GM12878 (cell line): ENCODE measurements at regions not wholly inside any gene's neighbourhood (a gene's known extent, or its start where the extent isn't known, plus 50 kb on each side); places are given as distances from the start of the nearest gene placed in this dataset.

Source experiments
- ATAC-seq: fragments of 200-7000 bp; cut with Tn5 transposase; 3 replicates; pipeline ENCODE4 v1.9.1; 2020; ENCODE audit warnings: mild to moderate bottlenecking, moderate library complexity
- BruUV-seq: library from RNA; stranded (reverse); fragments of 400-500 nt; replicated peaks from 2 replicates; lab custom pipeline; 2021; lab: Mats Ljungman, UMichigan
- CTCF ChIA-PET: fragments of 300-600 bp; sonication (Branson Sonifier 250); formaldehyde crosslinking; extraction: SDS; loops from one replicate; lab custom pipeline; 2021; ENCODE audit warnings: inconsistent platforms; lab: Yijun Ruan, JAX
- POLR2A ChIA-PET: fragments of 350-600 bp; formaldehyde crosslinking; extraction: SDS; loops from one replicate; lab custom pipeline; 2021; ENCODE audit warnings: inconsistent platforms; lab: Charles Lee
- RAD21 ChIA-PET: fragments of 300-600 bp; sonication (Branson Sonifier 250); formaldehyde crosslinking; loops from one replicate; lab custom pipeline; 2023; ENCODE audit warnings: antibody characterized with exemption; ENCODE audit not compliant: unreplicated experiment; lab: Charles Lee
- SMC1A ChIA-PET: fragments of 300-600 bp; sonication (Branson Sonifier 250); formaldehyde crosslinking; loops from one replicate; lab custom pipeline; 2023; ENCODE audit not compliant: unreplicated experiment, uncharacterized antibody; lab: Charles Lee
- DNase-seq: peaks from one replicate; pipeline ENCODE4 v3.0.0-alpha.2; 2011; ENCODE audit warnings: low read depth, low spot score
- FAIRE-seq: peaks from 3 replicates; lab custom pipeline; 2011; peaks lifted over from hg19 to GRCh38; lab: Jason Lieb, UNC
- H2AFZ ChIP-seq: 2 replicates; pipeline ENCODE4 v1.6.0; 2011; ENCODE audit warnings: low read depth, low read length, control low read depth; ENCODE audit not compliant: control insufficient read depth
- H3K27ac ChIP-seq: 2 replicates; pipeline ENCODE4 v1.5.1; 2011; ENCODE audit warnings: control low read depth; ENCODE audit not compliant: control insufficient read depth, insufficient read depth
- H3K27me3 ChIP-seq, 2 experiments: replicated peaks in 1 of 2; 2 replicates each; pipeline versions ENCODE4 v1.6.0 to v1.6.1; 2011; ENCODE audit warnings: low read length in 1 of 2; ENCODE audit not compliant: control insufficient read depth in 2 of 2, insufficient read depth in 2 of 2
- H3K36me3 ChIP-seq, 2 experiments: 2 replicates each; pipeline ENCODE4 v1.5.1; 2011; ENCODE audit warnings: low read length in 1 of 2; ENCODE audit not compliant: control insufficient read depth in 2 of 2, insufficient read depth in 2 of 2
- H3K4me1 ChIP-seq: 2 replicates; pipeline ENCODE4 v1.6.1; 2011; ENCODE audit warnings: mild to moderate bottlenecking, low read length, moderate library complexity, mixed read lengths; ENCODE audit not compliant: control insufficient read depth, insufficient read depth
- H3K4me2 ChIP-seq: 2 replicates; pipeline ENCODE4 v1.6.0; 2011; ENCODE audit warnings: control low read depth; ENCODE audit not compliant: control insufficient read depth, insufficient read depth
- H3K4me3 ChIP-seq: fragments of 200-600 bp; sonication (generic); 2 replicates; pipeline ENCODE4 v1.5.1; 2016
- H3K79me2 ChIP-seq: 2 replicates; pipeline ENCODE4 v1.6.0; 2011; ENCODE audit warnings: low read length; ENCODE audit not compliant: control insufficient read depth, insufficient read depth
- H3K9ac ChIP-seq: 2 replicates; pipeline ENCODE4 v1.8.0; 2011; ENCODE audit warnings: low read length, control low read depth, mixed read lengths; ENCODE audit not compliant: control insufficient read depth, insufficient read depth
- H3K9me3 ChIP-seq: replicated peaks from 3 replicates; pipeline ENCODE4 v1.5.1; 2011; ENCODE audit warnings: mild to moderate bottlenecking, low read length; ENCODE audit not compliant: control insufficient read depth, insufficient read depth
- H4K20me1 ChIP-seq: 2 replicates; pipeline ENCODE4 v1.6.0; 2011; ENCODE audit not compliant: control insufficient read depth, insufficient read depth
- BACH1 ChIP-seq: fragments of 450-650 bp; IDR thresholded peaks from 2 replicates; pipeline ENCODE4 v1.6.1; 2017; ENCODE audit warnings: mild to moderate bottlenecking, borderline replicate concordance
- MYC ChIP-seq: IDR thresholded peaks from 2 replicates; pipeline ENCODE4 v1.6.1; 2011; ENCODE audit warnings: mild to moderate bottlenecking, low read length, moderate library complexity, inconsistent platforms; ENCODE audit not compliant: insufficient read depth, insufficient replicate concordance, insufficient read length, severe bottlenecking
- RB1 ChIP-seq: fragments of 450-650 bp; formaldehyde crosslinking; IDR thresholded peaks from 2 replicates; pipeline ENCODE4 v1.6.1; 2017; ENCODE audit warnings: mild to moderate bottlenecking, borderline replicate concordance
- SMC3 ChIP-seq: IDR thresholded peaks from 2 replicates; pipeline ENCODE4 v1.6.1; 2011; ENCODE audit warnings: low read length, improper control_type of control experiment, borderline replicate concordance
- TCF7 ChIP-seq: IDR thresholded peaks from 2 replicates; pipeline ENCODE4 v1.6.1; 2014; ENCODE audit warnings: antibody characterized with exemption, borderline replicate concordance
- WGBS: methylation state at CpG from one replicate; pipeline ENCODE4 v1.1.6; 2016; ENCODE audit warnings: low lambda C conversion rate; ENCODE audit not compliant: insufficient replicate concordance, insufficient coverage; ENCODE audit errors: missing lambda C conversion rate; 5-methylcytosine and 5-hydroxymethylcytosine counted together
- in situ Hi-C: fragments of 300-500 bp; cut with MboI; formaldehyde crosslinking; loops from 9 replicates; pipeline ENCODE4 v1.14.3; 2018; ENCODE audit warnings: mixed read lengths
- intact Hi-C: fragments of 100-400 bp; cut with micrococcal nuclease; formaldehyde crosslinking; loops from one replicate; pipeline ENCODE4 v1.14.2; 2022; ENCODE audit not compliant: unreplicated experiment
- TF ChIP-seq, protein P1 (sequence below): IDR thresholded peaks from 2 replicates; pipeline ENCODE4 v1.6.1; 2012; ENCODE audit warnings: low read depth, low read length, improper control_type of control experiment
- TF ChIP-seq, protein P2 (sequence below): fragments of 150-350 bp; IDR thresholded peaks from 2 replicates; pipeline ENCODE4 v1.6.1; 2014; ENCODE audit warnings: mild to moderate bottlenecking, low read depth, low read length

- H4K20me1 ChIP-seq = no peaks in the 10 kb centered on the region
- ChIA-PET RAD21 (no interaction called here), CTCF (no interaction called here), POLR2A (no interaction called here), SMC1A (no interaction called here)
- H3K79me2 ChIP-seq = no peaks in the 10 kb centered on the region
- no peaks in the 10 kb centered on the region for H3K9me3 ChIP-seq
- WGBS = 21% methylated on average over 4 of the region's 4 CpGs
- no TSS peak for BruUV-seq
- H3K36me3 ChIP-seq = no peaks in the 10 kb centered on the region
- FAIRE-seq (no peak), ATAC-seq (no peak), DNase-seq (no peak)
- H3K9ac ChIP-seq = no peak overlapping the region
- no peaks in the 10 kb centered on the region for H3K4me1 ChIP-seq
- in situ Hi-C loops = no loop called here
- H2AFZ ChIP-seq = no peak overlapping the region
- TF ChIP-seq TCF7 (no peak), SMC3 (no peak), BACH1 (no peak), MYC (no peak), RB1 (no peak)
- TF ChIP-seq, protein P1, sequence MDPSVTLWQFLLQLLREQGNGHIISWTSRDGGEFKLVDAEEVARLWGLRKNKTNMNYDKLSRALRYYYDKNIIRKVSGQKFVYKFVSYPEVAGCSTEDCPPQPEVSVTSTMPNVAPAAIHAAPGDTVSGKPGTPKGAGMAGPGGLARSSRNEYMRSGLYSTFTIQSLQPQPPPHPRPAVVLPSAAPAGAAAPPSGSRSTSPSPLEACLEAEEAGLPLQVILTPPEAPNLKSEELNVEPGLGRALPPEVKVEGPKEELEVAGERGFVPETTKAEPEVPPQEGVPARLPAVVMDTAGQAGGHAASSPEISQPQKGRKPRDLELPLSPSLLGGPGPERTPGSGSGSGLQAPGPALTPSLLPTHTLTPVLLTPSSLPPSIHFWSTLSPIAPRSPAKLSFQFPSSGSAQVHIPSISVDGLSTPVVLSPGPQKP = no peak
- TF ChIP-seq, protein P2, sequence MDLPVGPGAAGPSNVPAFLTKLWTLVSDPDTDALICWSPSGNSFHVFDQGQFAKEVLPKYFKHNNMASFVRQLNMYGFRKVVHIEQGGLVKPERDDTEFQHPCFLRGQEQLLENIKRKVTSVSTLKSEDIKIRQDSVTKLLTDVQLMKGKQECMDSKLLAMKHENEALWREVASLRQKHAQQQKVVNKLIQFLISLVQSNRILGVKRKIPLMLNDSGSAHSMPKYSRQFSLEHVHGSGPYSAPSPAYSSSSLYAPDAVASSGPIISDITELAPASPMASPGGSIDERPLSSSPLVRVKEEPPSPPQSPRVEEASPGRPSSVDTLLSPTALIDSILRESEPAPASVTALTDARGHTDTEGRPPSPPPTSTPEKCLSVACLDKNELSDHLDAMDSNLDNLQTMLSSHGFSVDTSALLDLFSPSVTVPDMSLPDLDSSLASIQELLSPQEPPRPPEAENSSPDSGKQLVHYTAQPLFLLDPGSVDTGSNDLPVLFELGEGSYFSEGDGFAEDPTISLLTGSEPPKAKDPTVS = no peak
- intact Hi-C loops = no loop called here
- peaks cover 0 to 4% of the 10 kb centered on the region in 2 experiments; a peak in 2 of 4 replicates for H3K27me3 ChIP-seq
- H3K27ac ChIP-seq = no peak overlapping the region
- no peak overlapping the region for H3K4me3 ChIP-seq
- no peak overlapping the region for H3K4me2 ChIP-seq
Measured at GRCh38 chr20:40449974-40450616, 238.9 kb downstream of the MAFB start.
